ENCODE measurements at regions not wholly inside any gene's neighbourhood (a gene's known extent, or its start where the extent isn't known, plus 50 kb on each side); places are given as distances from the start of the nearest gene placed in this dataset.

- no peak for TF ChIP-seq RAD21 (IDR thresholded peaks at IDR 0.05; ENCODE audit: low read depth)
- TF ChIP-seq TEAD4 (IDR thresholded peaks at IDR 0.05): no peak
- no peak for TF ChIP-seq TCF12 (IDR thresholded peaks at IDR 0.05; ENCODE audit: low read depth)
- no peak for TF ChIP-seq TAF1 (IDR thresholded peaks at IDR 0.05; ENCODE audit: low read depth)
Measured at GRCh38 chr1:56387071-56387740, 192.2 kb downstream of the PLPP3 start.

- no peak for TF ChIP-seq EP300 (IDR thresholded peaks at IDR 0.05; ENCODE audit: borderline replicate concordance)
- TF ChIP-seq USF1 (IDR thresholded peaks at IDR 0.05): no peak
- no peak for TF ChIP-seq CREB1 (IDR thresholded peaks at IDR 0.05; ENCODE audit: low read depth)
- TF ChIP-seq CEBPB (IDR thresholded peaks at IDR 0.05): no peak
- TF ChIP-seq TCF12 (IDR thresholded peaks at IDR 0.05; ENCODE audit: low read depth): no peak
- TF ChIP-seq RAD21 (IDR thresholded peaks at IDR 0.05; ENCODE audit: low read depth): no peak
Measured at GRCh38 chr1:56385314-56385713, 194.0 kb downstream of the PLPP3 start.

- TF ChIP-seq TCF12 (IDR thresholded peaks at IDR 0.05; ENCODE audit: low read depth): no peak
Measured at GRCh38 chr1:56382929-56383328, 196.4 kb downstream of the PLPP3 start.

- TF ChIP-seq MAX (IDR thresholded peaks at IDR 0.05): no peak
- TF ChIP-seq ZBTB7A (IDR thresholded peaks at IDR 0.05; ENCODE audit: low read depth): no peak
- no peak for TF ChIP-seq TAF1 (IDR thresholded peaks at IDR 0.05; ENCODE audit: low read depth)
- TF ChIP-seq CREB1 (IDR thresholded peaks at IDR 0.05; ENCODE audit: low read depth): no peak
- TF ChIP-seq CEBPB (IDR thresholded peaks at IDR 0.05): no peak
- TF ChIP-seq REST (IDR thresholded peaks at IDR 0.05; ENCODE audit: low read depth): no peak
- TF ChIP-seq FOXM1 (IDR thresholded peaks at IDR 0.05; ENCODE audit: borderline replicate concordance, low read depth): no peak
- no peak for TF ChIP-seq RAD21 (IDR thresholded peaks at IDR 0.05; ENCODE audit: low read depth)
- no peak for TF ChIP-seq USF1 (IDR thresholded peaks at IDR 0.05)
- no peak for TF ChIP-seq TCF12 (IDR thresholded peaks at IDR 0.05; ENCODE audit: low read depth)
- TF ChIP-seq TEAD4 (IDR thresholded peaks at IDR 0.05): no peak
- no peak for TF ChIP-seq EP300 (IDR thresholded peaks at IDR 0.05; ENCODE audit: borderline replicate concordance)
- TF ChIP-seq YY1 (IDR thresholded peaks at IDR 0.05; ENCODE audit: low read depth): no peak
- no peak for TF ChIP-seq EGR1 (IDR thresholded peaks at IDR 0.05)
- no peak for TF ChIP-seq NFIC (IDR thresholded peaks at IDR 0.05)
Measured at GRCh38 chr1:56380531-56380930, 198.8 kb downstream of the PLPP3 start.

- TF ChIP-seq YY1 (IDR thresholded peaks at IDR 0.05; ENCODE audit: low read depth) (no peak), USF1 (IDR thresholded peaks at IDR 0.05) (no peak), TEAD4 (IDR thresholded peaks at IDR 0.05) (no peak), RAD21 (IDR thresholded peaks at IDR 0.05; ENCODE audit: low read depth) (no peak), EGR1 (IDR thresholded peaks at IDR 0.05) (no peak), NFIC (IDR thresholded peaks at IDR 0.05) (no peak), EP300 (IDR thresholded peaks at IDR 0.05; ENCODE audit: borderline replicate concordance) (no peak), TAF1 (IDR thresholded peaks at IDR 0.05; ENCODE audit: low read depth) (no peak), ZBTB7A (IDR thresholded peaks at IDR 0.05; ENCODE audit: low read depth) (no peak), TCF12 (IDR thresholded peaks at IDR 0.05; ENCODE audit: low read depth) (no peak), MAX (IDR thresholded peaks at IDR 0.05) (no peak)
Measured at GRCh38 chr1:56378341-56379070, 200.9 kb downstream of the PLPP3 start.

GRCh38 chr1:56377431-56377830 lies 201.9 kb downstream of the PLPP3 start:
- no peak for TF ChIP-seq ZBTB7A (IDR thresholded peaks at IDR 0.05; ENCODE audit: low read depth)
- TF ChIP-seq USF1 (IDR thresholded peaks at IDR 0.05): no peak
- TF ChIP-seq EGR1 (IDR thresholded peaks at IDR 0.05): no peak
- no peak for TF ChIP-seq REST (IDR thresholded peaks at IDR 0.05; ENCODE audit: low read depth)
